ENCODE measurements at regions not wholly inside any gene's neighbourhood (a gene's known extent, or its start where the extent isn't known, plus 50 kb on each side); places are given as distances from the start of the nearest gene placed in this dataset.

- no peak for DNase-seq (ENCODE audit: low spot score)
- in situ Hi-C loops (cut with MboI; ENCODE audit: low pct_unique_long_range_greater_than_20kb, low sequenced_read_pairs, unreplicated experiment), result no loop called here
- no peak for TF ChIP-seq CTCF (IDR thresholded peaks at IDR 0.05; ENCODE audit: extremely low read depth, insufficient read depth, missing control alignments)
Observed at GRCh38 chr18:37854396-37854795, 288.8 kb upstream of the CELF4 start.

- no peak for TF ChIP-seq CTCF (IDR thresholded peaks at IDR 0.05; ENCODE audit: extremely low read depth, insufficient read depth, missing control alignments)
- no peak for DNase-seq (ENCODE audit: low spot score)
- in situ Hi-C loops (cut with MboI; ENCODE audit: low pct_unique_long_range_greater_than_20kb, low sequenced_read_pairs, unreplicated experiment), result no loop called here
Observed at GRCh38 chr18:37853706-37854105, 288.1 kb upstream of the CELF4 start.

- no peak for DNase-seq (ENCODE audit: low spot score)
- no peak for TF ChIP-seq CTCF (IDR thresholded peaks at IDR 0.05; ENCODE audit: extremely low read depth, insufficient read depth, missing control alignments)
- in situ Hi-C loops (cut with MboI; ENCODE audit: low pct_unique_long_range_greater_than_20kb, low sequenced_read_pairs, unreplicated experiment), result no loop called here
Observed at GRCh38 chr18:37852464-37852863, 286.9 kb upstream of the CELF4 start.

GRCh38 chr18:37847544-37847943, 281.9 kb upstream of the CELF4 start:
- in situ Hi-C loops (cut with MboI; ENCODE audit: low pct_unique_long_range_greater_than_20kb, low sequenced_read_pairs, unreplicated experiment), result no loop called here
- no peak for TF ChIP-seq CTCF (IDR thresholded peaks at IDR 0.05; ENCODE audit: extremely low read depth, insufficient read depth, missing control alignments)
- no peak for DNase-seq (ENCODE audit: low spot score)

- in situ Hi-C loops (cut with MboI; ENCODE audit: low pct_unique_long_range_greater_than_20kb, low sequenced_read_pairs, unreplicated experiment), result no loop called here
- TF ChIP-seq CTCF (IDR thresholded peaks at IDR 0.05; ENCODE audit: extremely low read depth, insufficient read depth, missing control alignments), result no peak
- no peak for DNase-seq (ENCODE audit: low spot score)
Observed at GRCh38 chr18:37846996-37847395, 281.4 kb upstream of the CELF4 start.

GRCh38 chr18:37845498-37845897, 279.9 kb upstream of the CELF4 start:
- in situ Hi-C loops (cut with MboI; ENCODE audit: low pct_unique_long_range_greater_than_20kb, low sequenced_read_pairs, unreplicated experiment), result no loop called here
- no peak for TF ChIP-seq CTCF (IDR thresholded peaks at IDR 0.05; ENCODE audit: extremely low read depth, insufficient read depth, missing control alignments)
- no peak for DNase-seq (ENCODE audit: low spot score)
